GM23338 (cell line): ENCODE measurements at regions not wholly inside any gene's neighbourhood (a gene's known extent, or its start where the extent isn't known, plus 50 kb on each side); places are given as distances from the start of the nearest gene placed in this dataset.

Source experiments
- ATAC-seq: fragments of 200-7000 bp; cut with Tn5 transposase; 3 replicates; pipeline ENCODE4 v1.9.1; 2020
- DNase-seq: peaks from one replicate; pipeline ENCODE4 v3.0.0-alpha.2; 2015; ENCODE audit warnings: low spot score
- H2AFZ ChIP-seq: fragments of 200-600 bp; sonication (generic); 2 replicates; pipeline ENCODE4 v1.8.0; 2016; ENCODE audit warnings: antibody characterized with exemption, mild to moderate bottlenecking, moderate library complexity
- H3F3A ChIP-seq: fragments of 200-600 bp; sonication (generic); replicated peaks from 2 replicates; pipeline ENCODE4 v1.8.0; 2017; ENCODE audit warnings: antibody characterized with exemption, mixed run types, low read depth
- H3K27ac ChIP-seq: fragments of 200-600 bp; sonication (generic); 2 replicates; pipeline ENCODE4 v1.6.1; 2016; ENCODE audit warnings: low read depth
- H3K27me3 ChIP-seq: fragments of 200-600 bp; sonication (generic); 2 replicates; pipeline ENCODE4 v1.8.0; 2016; ENCODE audit warnings: mild to moderate bottlenecking, mixed run types, moderate library complexity; ENCODE audit not compliant: insufficient read depth
- H3K36me3 ChIP-seq: fragments of 200-600 bp; sonication (generic); 2 replicates; pipeline ENCODE4 v1.8.0; 2016; ENCODE audit warnings: mild to moderate bottlenecking; ENCODE audit not compliant: insufficient read depth
- H3K4me1 ChIP-seq: fragments of 200-600 bp; sonication (generic); 2 replicates; pipeline ENCODE4 v1.8.0; 2016; ENCODE audit warnings: mild to moderate bottlenecking, moderate library complexity; ENCODE audit not compliant: insufficient read depth
- H3K4me2 ChIP-seq: fragments of 200-600 bp; sonication (generic); 2 replicates; pipeline ENCODE4 v1.7.1; 2017; ENCODE audit warnings: mixed run types
- H3K4me3 ChIP-seq: fragments of 200-600 bp; sonication (generic); 2 replicates; pipeline ENCODE4 v1.6.1; 2016; ENCODE audit warnings: mixed run types
- H3K79me2 ChIP-seq: fragments of 200-600 bp; sonication (generic); replicated peaks from 2 replicates; pipeline ENCODE4 v1.8.0; 2017; ENCODE audit warnings: mild to moderate bottlenecking; ENCODE audit not compliant: insufficient read depth
- H3K9me2 ChIP-seq: fragments of 200-600 bp; sonication (generic); 2 replicates; pipeline ENCODE4 v1.8.0; 2017; ENCODE audit not compliant: insufficient read depth
- H4K20me1 ChIP-seq: fragments of 200-600 bp; sonication (generic); replicated peaks from 2 replicates; pipeline ENCODE4 v1.8.0; 2017; ENCODE audit warnings: mild to moderate bottlenecking; ENCODE audit not compliant: insufficient read depth
- H3K27ac Mint-ChIP-seq: 2 replicates; pipeline ENCODE4 v1.8.0; 2020; ENCODE audit warnings: inconsistent platforms, mild to moderate bottlenecking, moderate library complexity, mixed read lengths
- H3K27me3 Mint-ChIP-seq: 3 replicates; pipeline ENCODE4 v1.8.0; 2022; ENCODE audit warnings: low read depth, mild to moderate bottlenecking, moderate library complexity, mixed read lengths, inconsistent platforms; ENCODE audit not compliant: insufficient read depth, poor library complexity
- H3K36me3 Mint-ChIP-seq: 3 replicates; pipeline ENCODE4 v1.8.0; 2021; ENCODE audit warnings: low read depth, mild to moderate bottlenecking, inconsistent platforms, moderate library complexity, mixed read lengths
- H3K4me1 Mint-ChIP-seq: 3 replicates; pipeline ENCODE4 v1.8.0; 2020; ENCODE audit warnings: mild to moderate bottlenecking, inconsistent platforms, mixed read lengths
- H3K4me3 Mint-ChIP-seq: 3 replicates; pipeline ENCODE4 v1.8.0; 2021; ENCODE audit warnings: moderate library complexity, mild to moderate bottlenecking, inconsistent platforms, mixed read lengths
- H3K9me3 Mint-ChIP-seq: 3 replicates; pipeline ENCODE4 v1.8.0; 2020; ENCODE audit warnings: moderate library complexity, mild to moderate bottlenecking, inconsistent platforms, mixed read lengths
- CREB1 ChIP-seq: fragments of 250-450 bp; sonication (Bioruptor Pico); IDR thresholded peaks from 2 replicates; pipeline ENCODE4 v1.5.0; 2020; ENCODE audit warnings: low read depth, mild to moderate bottlenecking, moderate library complexity
- CTCF ChIP-seq, 2 experiments: fragments of 200-600 bp in 1 of 2; sonication (generic) in 1 of 2; conservative IDR thresholded peaks; 2 replicates each; pipeline versions ENCODE4 v1.5.1 to v1.6.1; 2016 to 2017; ENCODE audit warnings: antibody characterized with exemption in 2 of 2, low read depth in 2 of 2, mild to moderate bottlenecking in 2 of 2, moderate library complexity in 1 of 2
- ETS1 ChIP-seq: IDR thresholded peaks from 2 replicates; pipeline ENCODE4 v1.6.1; 2016; ENCODE audit warnings: antibody characterized with exemption
- EZH2 ChIP-seq: fragments of 200-600 bp; sonication (generic); IDR thresholded peaks from one replicate; pipeline ENCODE4 v1.8.0; 2017; ENCODE audit warnings: antibody characterized with exemption, mild to moderate bottlenecking, low read depth; ENCODE audit not compliant: unreplicated experiment
- JUNB ChIP-seq: IDR thresholded peaks from one replicate; pipeline ENCODE4 v1.6.1; 2016; ENCODE audit warnings: antibody characterized with exemption; ENCODE audit not compliant: unreplicated experiment
- POLR2AphosphoS5 ChIP-seq: IDR thresholded peaks from 2 replicates; pipeline ENCODE4 v1.6.1; 2016; ENCODE audit warnings: antibody characterized with exemption, low read depth
- REST ChIP-seq: IDR thresholded peaks from one replicate; pipeline ENCODE4 v1.6.1; 2018; ENCODE audit warnings: antibody characterized with exemption; ENCODE audit not compliant: unreplicated experiment
- STAT1 ChIP-seq: IDR thresholded peaks from one replicate; pipeline ENCODE4 v1.6.1; 2016; ENCODE audit warnings: antibody characterized with exemption; ENCODE audit not compliant: unreplicated experiment
- ZNF331 ChIP-seq: fragments of 250-450 bp; sonication (Bioruptor Pico); IDR thresholded peaks from 2 replicates; pipeline ENCODE4 v1.5.0; 2020; ENCODE audit warnings: low read depth, mild to moderate bottlenecking, moderate library complexity

- TF ChIP-seq ETS1: no peak
Observed at GRCh38 chrX:97756879-97757278, 873.2 kb downstream of the RPA4 start (continued).

- DNase-seq (peak; percentile 16), ATAC-seq (0 out of 3 replicates have a peak, but pooled peaks have one; percentile 27)
- no peak overlapping the region for H2AFZ ChIP-seq
Observed at GRCh38 chrX:97763391-97763790, 879.7 kb downstream of the RPA4 start.

GRCh38 chrX:97763981-97764380 lies 880.3 kb downstream of the RPA4 start:
- ATAC-seq: no peak
- Histone ChIP-seq H3K4me1 (peaks cover 31% of the 10 kb centered on the region), H3K4me2 (peak overlapping the region; percentile 58), H4K20me1 (no peaks in the 10 kb centered on the region), H3K27ac (no peak overlapping the region), H3F3A (no peaks in the 10 kb centered on the region), H3K4me3 (no peak overlapping the region), H3K27me3 (no peaks in the 10 kb centered on the region), H3K36me3 (no peaks in the 10 kb centered on the region), H3K9me2 (peaks cover 10% of the 10 kb centered on the region; the same call in 1 of the 2 replicates), H2AFZ (no peak overlapping the region), H3K79me2 (no peaks in the 10 kb centered on the region)
- no peaks in the 10 kb centered on the region; the same call in 2 of the 3 replicates for H3K9me3 Mint-ChIP-seq
- H3K4me1 Mint-ChIP-seq: peaks cover 31% of the 10 kb centered on the region
- no peak overlapping the region for H3K4me3 Mint-ChIP-seq
- peaks cover 3% of the 10 kb centered on the region; the same call in 2 of the 3 replicates for H3K36me3 Mint-ChIP-seq
- no peak for DNase-seq
- H3K27me3 Mint-ChIP-seq: no peaks in the 10 kb centered on the region
- no peak overlapping the region for H3K27ac Mint-ChIP-seq
- no peak for TF ChIP-seq ZNF331
- TF ChIP-seq CTCF (conservative IDR thresholded peaks at IDR 0.05; ENCODE audit: low read depth in 2 of 2): no peak
- TF ChIP-seq JUNB: no peak
- TF ChIP-seq POLR2AphosphoS5: no peak
- no peak for TF ChIP-seq CREB1 (CRISPR knock-in tag)
- TF ChIP-seq REST: no peak
- TF ChIP-seq STAT1: no peak
- TF ChIP-seq EZH2: no peak
- no peak for TF ChIP-seq ETS1

More at GRCh38 chrX:97763391-97763790, 879.7 kb downstream of the RPA4 start:
- Histone ChIP-seq H3K4me2 (peak overlapping the region; percentile 58), H3K9me2 (peaks cover 10% of the 10 kb centered on the region; the same call in 1 of the 2 replicates), H4K20me1 (no peaks in the 10 kb centered on the region), H3K4me3 (no peak overlapping the region), H3K36me3 (no peaks in the 10 kb centered on the region), H3K27me3 (no peaks in the 10 kb centered on the region), H3F3A (no peaks in the 10 kb centered on the region), H3K4me1 (peaks cover 31% of the 10 kb centered on the region), H3K27ac (no peak overlapping the region), H3K79me2 (no peaks in the 10 kb centered on the region)
- Mint-ChIP-seq H3K9me3 (no peaks in the 10 kb centered on the region; the same call in 2 of the 3 replicates), H3K4me3 (no peak overlapping the region), H3K36me3 (peaks cover 3% of the 10 kb centered on the region; the same call in 2 of the 3 replicates), H3K4me1 (peaks cover 31% of the 10 kb centered on the region), H3K27me3 (no peaks in the 10 kb centered on the region), H3K27ac (peak overlapping the region; percentile 41; the same call in 1 of the 2 replicates)
- TF ChIP-seq ZNF331: no peak
